GM21576 (cell line): ENCODE measurements at regions not wholly inside any gene's neighbourhood (a gene's known extent, or its start where the extent isn't known, plus 50 kb on each side); places are given as distances from the start of the nearest gene placed in this dataset.

Source experiments
- ATAC-seq: cut with Tn5 transposase; IDR thresholded peaks from one replicate; pipeline ENCODE4 v1.9.1; 2021; ENCODE audit warnings: mild to moderate bottlenecking, moderate library complexity; ENCODE audit not compliant: unreplicated experiment

GRCh38 chr11:25317216-25317615 lies 820.4 kb downstream of the LUZP2 start:
- no peak for ATAC-seq

- no peak for ATAC-seq
Measured at GRCh38 chr11:25319127-25319526, 822.3 kb downstream of the LUZP2 start.

- ATAC-seq, result no peak
Measured at GRCh38 chr11:25327656-25328055, 830.8 kb downstream of the LUZP2 start.

GRCh38 chr11:25339281-25339680 lies 842.4 kb downstream of the LUZP2 start:
- no peak for ATAC-seq

GRCh38 chr11:25349537-25349936 lies 852.7 kb downstream of the LUZP2 start:
- ATAC-seq, result no peak

- no peak for ATAC-seq
Measured at GRCh38 chr11:25350899-25351803, 854.3 kb downstream of the LUZP2 start.

GRCh38 chr11:25357133-25357532 lies 860.3 kb downstream of the LUZP2 start:
- ATAC-seq, result no peak

GRCh38 chr11:25377466-25377865 lies 880.6 kb downstream of the LUZP2 start:
- no peak for ATAC-seq

GRCh38 chr11:25396847-25397246 lies 900.0 kb downstream of the LUZP2 start:
- ATAC-seq, result no peak

GRCh38 chr11:25408146-25408545 lies 911.3 kb downstream of the LUZP2 start:
- no peak for ATAC-seq

GRCh38 chr11:25415793-25416192 lies 916.1 kb upstream of the ANO3 start:
- ATAC-seq, result no peak

- ATAC-seq, result no peak
Measured at GRCh38 chr11:25423436-25424199, 908.3 kb upstream of the ANO3 start.

- ATAC-seq, result no peak
Measured at GRCh38 chr11:25432376-25432775, 899.6 kb upstream of the ANO3 start.

GRCh38 chr11:25435197-25435596 lies 896.7 kb upstream of the ANO3 start:
- no peak for ATAC-seq

GRCh38 chr11:25436326-25436725 lies 895.6 kb upstream of the ANO3 start:
- ATAC-seq, result no peak

- no peak for ATAC-seq
Measured at GRCh38 chr11:25441421-25441820, 890.5 kb upstream of the ANO3 start.

GRCh38 chr11:25449091-25449490 lies 882.8 kb upstream of the ANO3 start:
- ATAC-seq, result no peak

- no peak for ATAC-seq
Measured at GRCh38 chr11:25453471-25453870, 878.5 kb upstream of the ANO3 start.

- no peak for ATAC-seq
Measured at GRCh38 chr11:25456211-25456610, 875.7 kb upstream of the ANO3 start.

GRCh38 chr11:25483915-25484635 lies 847.9 kb upstream of the ANO3 start:
- ATAC-seq, result no peak

GRCh38 chr11:25485315-25485714 lies 846.6 kb upstream of the ANO3 start:
- ATAC-seq, result no peak
